ENCODE measurements at regions not wholly inside any gene's neighbourhood (a gene's known extent, or its start where the extent isn't known, plus 50 kb on each side); places are given as distances from the start of the nearest gene placed in this dataset.

- TF ChIP-seq CTCF (IDR thresholded peaks at IDR 0.05), result no peak
- TF ChIP-seq POLR2AphosphoS5 (IDR thresholded peaks at IDR 0.05), result no peak
- no peak for TF ChIP-seq POLR2A (IDR thresholded peaks at IDR 0.05)
- TF ChIP-seq EP300 (IDR thresholded peaks at IDR 0.05), result no peak
Observed at GRCh38 chr5:20498102-20498501, 510.1 kb upstream of the CDH18 start.

All from suprapubic skin (tissue), 4 donors.